K562 (cell line): ENCODE measurements at regions not wholly inside any gene's neighbourhood (a gene's known extent, or its start where the extent isn't known, plus 50 kb on each side); places are given as distances from the start of the nearest gene placed in this dataset.
"Not testable (repeated sequence)": the region's sequence is repeated elsewhere in the genome, so short reads cannot be mapped to it uniquely, and the experiment has no call there.

Experiments used
- ATAC-seq: fragments of 200-7000 bp; cut with Tn5 transposase; 3 replicates; pipeline ENCODE4 v1.9.1; 2020; ENCODE audit warnings: moderate library complexity
- BruUV-seq: library from RNA; stranded (reverse); fragments of 400-500 nt; replicated peaks from 2 replicates; lab custom pipeline; 2021; lab: Mats Ljungman, UMichigan
- CTCF ChIA-PET: fragments of 300-600 bp; formaldehyde crosslinking; extraction: SDS; loops from one replicate; lab custom pipeline; 2021; ENCODE audit warnings: low intra/inter-chr PET ratio; lab: Yijun Ruan, JAX
- POLR2A ChIA-PET: fragments of 300-600, 350-650 bp; sonication (Branson Sonifier 250); formaldehyde crosslinking; extraction: SDS; loops from one replicate; lab custom pipeline; 2021; ENCODE audit warnings: antibody characterized with exemption, inconsistent platforms; lab: Yijun Ruan, JAX
- DNase-seq, 4 experiments: peaks; one replicate each; pipeline versions ENCODE4 v3.0.0 to v3.0.0-alpha.2; 2011 to 2018; ENCODE audit warnings: low spot score in 3 of 4, mixed read lengths in 3 of 4; ENCODE audit errors: extremely low read depth in 1 of 4
- FAIRE-seq: peaks from 2 replicates; lab custom pipeline; 2011; peaks lifted over from hg19 to GRCh38; lab: Jason Lieb, UNC
- H2AFZ ChIP-seq: 2 replicates; pipeline ENCODE4 v1.6.0; 2011; ENCODE audit warnings: low read depth, low read length, control low read depth, inconsistent platforms
- H3K27ac ChIP-seq: fragments of 200-600 bp; 3 replicates; pipeline ENCODE4 v1.8.0; 2011; ENCODE audit warnings: low read depth, mild to moderate bottlenecking, control low read depth, inconsistent platforms, low read length, moderate library complexity, mixed read lengths; ENCODE audit errors: extremely low read depth
- H3K27me3 ChIP-seq, 2 experiments: fragments of 300-600 bp in 1 of 2; 2 replicates in 1 of 2; 3 replicates in 1 of 2; pipeline versions ENCODE4 v1.6.0 to v1.8.0; 2011; ENCODE audit warnings: inconsistent platforms in 2 of 2, low read length in 2 of 2, mild to moderate bottlenecking in 1 of 2, mixed read lengths in 1 of 2, moderate library complexity in 1 of 2; ENCODE audit not compliant: control insufficient read depth in 2 of 2, insufficient read depth in 2 of 2
- H3K36me3 ChIP-seq: fragments of 300-600 bp; 3 replicates; pipeline ENCODE4 v1.8.0; 2011; ENCODE audit warnings: mild to moderate bottlenecking, low read length, inconsistent platforms; ENCODE audit not compliant: control insufficient read depth, insufficient read depth
- H3K4me1 ChIP-seq, 2 experiments: fragments of 200-600 bp in 1 of 2; replicated peaks in 1 of 2; 2 replicates in 1 of 2; 3 replicates in 1 of 2; pipeline versions ENCODE4 v1.5.1 to v1.8.0; 2011; ENCODE audit warnings: inconsistent platforms in 2 of 2, low read length in 2 of 2, mild to moderate bottlenecking in 1 of 2, mixed read lengths in 1 of 2, moderate library complexity in 1 of 2; ENCODE audit not compliant: control insufficient read depth in 2 of 2, insufficient read depth in 2 of 2
- H3K4me2 ChIP-seq: 2 replicates; pipeline ENCODE4 v1.6.1; 2011; ENCODE audit warnings: low read length, control low read depth, inconsistent platforms, mixed read lengths; ENCODE audit not compliant: insufficient read depth
- H3K4me3 ChIP-seq: fragments of 200-600 bp; sonication (generic), shearing (Covaris generic); 2 replicates; pipeline ENCODE4 v1.5.1; 2016; ENCODE audit warnings: control low read depth, inconsistent platforms
- H3K79me2 ChIP-seq: fragments of 200-600 bp; 3 replicates; pipeline ENCODE4 v1.8.0; 2011; ENCODE audit warnings: low read length, inconsistent platforms; ENCODE audit not compliant: control insufficient read depth, insufficient read depth
- H3K9ac ChIP-seq, 2 experiments: 2 replicates each; pipeline versions ENCODE4 v1.6.0 to v1.6.1; 2011; ENCODE audit warnings: low read depth in 2 of 2, low read length in 2 of 2, control low read depth in 1 of 2, inconsistent platforms in 1 of 2, mild to moderate bottlenecking in 1 of 2, mixed read lengths in 1 of 2; ENCODE audit not compliant: insufficient read depth in 1 of 2
- H3K9me1 ChIP-seq: one replicate; pipeline ENCODE4 v1.6.0; 2011; ENCODE audit warnings: inconsistent platforms, mild to moderate bottlenecking, low read length, moderate library complexity; ENCODE audit not compliant: control insufficient read depth, insufficient read depth
- H3K9me3 ChIP-seq: replicated peaks from 2 replicates; pipeline ENCODE4 v1.5.1; 2011; ENCODE audit warnings: low read depth, low read length, inconsistent platforms; ENCODE audit not compliant: control insufficient read depth, insufficient read depth
- H4K20me1 ChIP-seq: replicated peaks from 2 replicates; pipeline ENCODE4 v1.6.1; 2011; ENCODE audit warnings: low read length, inconsistent platforms, mixed read lengths; ENCODE audit not compliant: control insufficient read depth, insufficient read depth
- WGBS: fragments of 100-300 bp; shearing (Covaris generic); methylation state at CpG from one replicate; pipeline ENCODE4 v1.1.6; 2016; ENCODE audit warnings: low coverage, mixed read lengths; ENCODE audit not compliant: insufficient coverage; ENCODE audit errors: missing lambda C conversion rate; 5-methylcytosine and 5-hydroxymethylcytosine counted together
- in situ Hi-C: fragments of 300-500 bp; cut with MboI; formaldehyde crosslinking; loops from 4 replicates; pipeline ENCODE4 v1.15.0; 2018; ENCODE audit warnings: inconsistent platforms, mixed read lengths
- intact Hi-C: fragments of 100-400 bp; cut with micrococcal nuclease; formaldehyde crosslinking; loops from 2 replicates; pipeline ENCODE4 v1.14.2; 2022

DNA sequence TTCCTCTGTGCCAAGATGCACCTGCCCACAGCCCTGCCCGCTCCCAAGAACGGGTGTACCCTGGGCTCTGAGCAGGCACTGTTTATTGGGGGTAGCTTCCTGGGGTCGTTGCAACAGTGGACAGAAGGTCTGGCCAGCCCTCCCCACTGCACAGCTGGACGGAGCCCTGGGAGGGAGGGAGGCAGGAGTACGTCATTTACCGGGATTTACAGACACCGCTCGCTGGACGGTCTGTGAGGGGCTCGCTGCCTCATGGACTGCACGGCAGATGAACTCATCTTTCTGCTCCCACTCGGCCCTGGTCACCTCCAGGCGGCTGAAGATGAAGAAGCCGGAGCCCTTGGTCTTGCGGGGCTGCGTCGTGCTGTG lies 195.2 kb downstream of the TMEM121 start:
- H3K27me3 ChIP-seq, H3K9me3 ChIP-seq, H3K4me3 ChIP-seq, H3K4me1 ChIP-seq, intact Hi-C loops, H3K27ac ChIP-seq, H3K36me3 ChIP-seq, H4K20me1 ChIP-seq, POLR2A ChIA-PET, H2AFZ ChIP-seq, FAIRE-seq, ATAC-seq, DNase-seq, CTCF ChIA-PET, BruUV-seq, H3K4me2 ChIP-seq, H3K9me1 ChIP-seq, H3K9ac ChIP-seq, H3K79me2 ChIP-seq: not testable (repeated sequence)
- 0% methylated on average over 2 of the region's 17 CpGs for WGBS
- in situ Hi-C loops = loop anchor here (5.0 kb wide), 1 partner anchor 119 kb away; no protein-coding TSS in a partner anchor

DNA sequence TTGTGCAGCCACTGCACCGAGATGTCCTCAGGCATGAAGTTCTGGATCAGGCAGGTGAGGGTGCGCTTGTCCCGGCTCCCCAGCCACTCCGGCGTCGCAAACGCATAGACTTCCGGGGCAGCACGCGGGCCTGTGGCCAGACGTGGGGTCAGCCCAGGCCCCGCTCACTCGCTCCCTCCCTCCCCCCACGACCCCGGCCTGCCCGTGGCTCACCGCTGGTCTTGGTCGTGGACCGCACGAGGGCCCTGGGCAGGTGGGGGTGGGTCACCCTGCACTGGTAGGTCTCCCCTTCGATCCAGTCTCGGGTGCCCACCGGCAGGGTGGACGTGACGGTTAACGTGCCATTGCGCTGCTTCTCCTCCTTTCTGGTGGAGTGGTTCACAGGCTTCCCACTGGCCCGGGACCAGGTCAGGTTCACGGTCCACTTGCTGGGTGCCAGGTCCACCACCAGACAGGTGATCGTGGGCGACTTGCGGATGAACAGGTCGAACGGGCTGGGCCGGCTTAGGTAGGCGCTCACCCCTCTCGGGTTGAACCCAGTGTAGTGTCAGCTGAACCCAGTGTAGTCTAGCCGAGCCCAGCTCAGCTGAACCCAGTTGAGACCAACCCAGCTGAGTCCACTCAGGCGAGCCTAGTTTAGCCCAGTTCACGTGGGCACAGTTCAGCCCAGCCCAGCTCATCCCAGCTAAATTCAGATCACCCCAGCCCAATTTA lies 195.8 kb downstream of the TMEM121 start:
- WGBS = 11% methylated on average over 3 of the region's 40 CpGs
- BruUV-seq, H3K36me3 ChIP-seq, H3K4me3 ChIP-seq, H3K9ac ChIP-seq, H3K27me3 ChIP-seq, intact Hi-C loops, H3K27ac ChIP-seq, H2AFZ ChIP-seq, H3K4me1 ChIP-seq, H4K20me1 ChIP-seq, DNase-seq, H3K9me3 ChIP-seq, H3K4me2 ChIP-seq, FAIRE-seq, H3K79me2 ChIP-seq, POLR2A ChIA-PET, CTCF ChIA-PET, ATAC-seq, H3K9me1 ChIP-seq: not testable (repeated sequence)
- in situ Hi-C loops = loop anchor here (5.0 kb wide), 1 partner anchor 120 kb away; no protein-coding TSS in a partner anchor

GRCh38 chr14:105723271-105723670 lies 196.9 kb downstream of the TMEM121 start:
- H3K27me3 ChIP-seq, H3K9ac ChIP-seq, H3K4me1 ChIP-seq, BruUV-seq, H3K79me2 ChIP-seq, H3K36me3 ChIP-seq, H3K9me1 ChIP-seq, H3K4me2 ChIP-seq, CTCF ChIA-PET, H2AFZ ChIP-seq, DNase-seq, H3K9me3 ChIP-seq, H4K20me1 ChIP-seq, H3K27ac ChIP-seq, FAIRE-seq, ATAC-seq, intact Hi-C loops, POLR2A ChIA-PET, H3K4me3 ChIP-seq: not testable (repeated sequence)
- in situ Hi-C loops = loop anchor here (5.0 kb wide), 1 partner anchor 121 kb away; no protein-coding TSS in a partner anchor
- no CpG with 5 or more reads among the region's 8 CpGs for WGBS

DNA sequence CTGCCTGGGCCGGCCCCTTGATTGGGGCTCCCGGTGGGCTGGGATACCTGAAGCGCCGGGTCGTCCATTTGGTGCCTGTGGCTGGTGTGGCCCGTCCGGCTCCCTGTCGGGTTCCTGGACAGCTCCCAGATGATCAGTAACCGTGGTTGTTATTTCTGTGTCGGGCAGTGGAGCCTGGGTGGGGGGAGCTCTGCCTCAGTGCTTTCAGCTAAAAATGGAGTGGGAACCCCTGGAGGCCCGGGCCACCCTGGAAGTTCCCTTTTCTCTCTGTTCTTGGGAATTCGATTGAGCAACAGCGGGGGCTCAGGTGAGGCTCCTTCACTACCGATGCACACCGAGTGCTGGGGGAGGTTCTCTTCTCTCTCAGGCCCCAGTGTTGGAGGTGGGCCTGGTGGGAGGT lies 197.4 kb downstream of the TMEM121 start:
- H3K9ac ChIP-seq, H3K4me2 ChIP-seq, H3K27me3 ChIP-seq, H3K4me1 ChIP-seq, DNase-seq, CTCF ChIA-PET, H3K79me2 ChIP-seq, H3K9me3 ChIP-seq, BruUV-seq, POLR2A ChIA-PET, H3K9me1 ChIP-seq, FAIRE-seq, ATAC-seq, H3K27ac ChIP-seq, H4K20me1 ChIP-seq, H3K36me3 ChIP-seq, H3K4me3 ChIP-seq, H2AFZ ChIP-seq, intact Hi-C loops: not testable (repeated sequence)
- WGBS = 2% methylated on average over 10 of the region's 15 CpGs
- in situ Hi-C loops = loop anchor here (5.0 kb wide), 1 partner anchor 121 kb away; no protein-coding TSS in a partner anchor
